HG03520 (cell line): ENCODE measurements at regions not wholly inside any gene's neighbourhood (a gene's known extent, or its start where the extent isn't known, plus 50 kb on each side); places are given as distances from the start of the nearest gene placed in this dataset.
"Not testable (repeated sequence)": the region's sequence is repeated elsewhere in the genome, so short reads cannot be mapped to it uniquely, and the experiment has no call there.

ENCODE experiments used
- ATAC-seq: cut with Tn5 transposase; IDR thresholded peaks from one replicate; pipeline ENCODE4 v1.9.1; 2021; ENCODE audit warnings: mild to moderate bottlenecking, moderate library complexity; ENCODE audit not compliant: unreplicated experiment

- ATAC-seq: not testable (repeated sequence)
These were observed 830.3 kb upstream of the ADGRB3 start for GRCh38 chr6:67804808-67805207.

DNA sequence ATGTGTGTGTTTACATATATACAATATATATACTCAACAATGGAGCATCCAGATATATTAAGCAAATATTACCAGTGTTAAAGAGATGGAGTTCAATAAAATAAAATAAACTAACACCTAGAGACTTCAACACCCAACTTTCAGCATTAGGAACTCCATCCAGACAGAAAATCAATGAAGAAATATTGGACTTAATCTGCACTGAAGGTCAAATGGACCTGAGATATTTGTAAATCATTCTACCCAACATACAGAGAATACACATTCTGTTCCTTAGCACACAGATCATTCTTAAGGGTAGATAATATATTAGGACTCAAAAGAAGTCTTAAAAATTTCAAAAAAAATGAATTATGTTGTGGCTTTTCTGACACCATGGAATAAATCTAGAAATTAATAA is 832.3 kb upstream of the ADGRB3 start:
- no peak for ATAC-seq

DNA sequence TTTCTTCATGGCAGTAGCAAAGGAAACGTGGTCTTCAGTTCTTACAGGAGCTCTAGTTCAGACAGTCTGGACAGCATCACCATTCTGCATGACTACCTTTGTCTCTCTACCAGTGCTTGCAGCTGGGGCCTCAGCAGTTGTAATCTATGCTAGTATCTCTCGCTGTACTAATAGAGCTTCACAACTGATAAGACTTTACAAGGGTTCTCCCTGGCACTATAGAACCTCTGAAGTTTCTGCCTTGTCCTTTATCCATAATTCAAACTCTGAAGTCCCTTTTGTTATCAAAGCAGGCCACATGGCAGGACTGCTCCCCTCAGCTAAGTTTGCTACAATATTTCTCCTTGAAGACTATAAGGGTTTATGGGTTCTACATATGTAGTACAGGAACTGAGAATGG is 842.1 kb upstream of the ADGRB3 start:
- ATAC-seq: no peak

GRCh38 chr6:67790569-67790968 is 844.5 kb upstream of the ADGRB3 start:
- ATAC-seq: no peak

- ATAC-seq: not testable (repeated sequence)
These were observed 848.0 kb upstream of the ADGRB3 start for GRCh38 chr6:67787119-67787518.

GRCh38 chr6:67779876-67780275 is 855.2 kb upstream of the ADGRB3 start:
- no peak for ATAC-seq

DNA sequence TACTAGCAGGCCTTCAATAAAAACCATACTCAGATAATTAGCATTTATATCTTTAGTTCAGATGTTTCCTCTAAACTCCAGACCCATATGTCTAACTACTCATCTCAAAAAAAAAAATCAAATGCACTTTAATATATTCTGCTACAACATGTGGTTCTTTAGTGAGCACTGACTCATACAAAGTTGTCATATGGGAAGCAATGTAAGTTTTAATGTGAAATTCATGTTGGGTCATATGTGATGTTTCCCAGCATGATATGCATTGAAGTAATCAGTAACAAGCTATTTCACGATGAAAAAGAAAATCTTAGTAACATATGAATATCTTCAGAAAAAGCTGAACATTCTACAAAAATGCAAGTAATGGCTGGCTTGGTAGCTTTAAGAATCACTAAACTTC is 859.7 kb upstream of the ADGRB3 start:
- no peak for ATAC-seq

- ATAC-seq: peak; percentile 64
These were observed 866.1 kb upstream of the ADGRB3 start for GRCh38 chr6:67768972-67769371.

DNA sequence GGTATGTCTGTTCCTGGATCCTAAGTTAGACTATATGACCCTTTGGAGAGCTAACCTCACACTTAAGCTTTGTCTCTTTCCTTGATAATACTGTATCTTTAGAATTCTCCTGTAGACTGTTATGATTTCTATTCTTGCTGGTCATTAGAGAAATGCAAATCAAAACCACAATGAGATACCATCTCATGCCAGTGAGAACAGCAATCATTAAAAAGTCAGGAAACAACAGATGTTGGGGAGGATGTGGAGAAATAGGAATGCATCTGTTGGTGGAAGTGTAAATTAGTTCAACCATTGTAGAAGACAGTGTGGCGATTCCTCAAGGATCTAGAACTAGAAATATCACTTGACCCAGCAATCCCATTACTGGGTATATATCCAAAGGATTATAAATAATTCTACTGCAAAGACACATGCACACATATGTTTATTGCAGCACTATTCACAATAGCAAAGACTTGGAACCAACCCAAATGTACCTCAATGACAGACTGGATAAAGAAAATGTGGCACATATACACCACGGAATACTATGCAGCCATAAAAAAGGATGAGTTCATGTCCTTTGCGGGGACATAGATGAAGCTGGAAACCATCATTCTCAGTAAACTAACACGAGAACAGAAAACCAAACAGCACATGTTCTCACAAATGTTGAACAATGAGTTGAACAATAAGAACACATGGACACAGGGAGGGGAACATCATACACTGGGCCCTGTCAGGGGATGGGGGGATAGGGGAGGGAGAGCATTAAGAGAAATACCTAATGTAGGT is 867.8 kb upstream of the ADGRB3 start:
- ATAC-seq: not testable (repeated sequence)

DNA sequence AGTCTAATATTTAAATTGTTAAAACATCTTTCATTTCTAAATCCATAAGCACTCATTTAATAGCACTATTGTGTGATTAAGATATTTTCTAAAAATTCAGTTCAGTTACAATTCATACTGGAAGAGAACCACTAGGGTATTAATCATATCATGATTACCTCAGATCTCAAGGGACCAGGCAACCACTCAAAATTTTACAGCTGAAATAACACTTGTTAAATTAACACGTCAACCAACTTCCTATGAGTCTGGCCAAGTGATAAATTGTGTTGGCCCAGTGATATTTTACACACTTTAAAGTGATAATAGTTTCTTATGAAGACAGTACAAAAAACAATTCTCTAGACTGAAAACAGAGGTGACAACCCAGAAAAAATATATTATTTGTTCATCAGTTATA is 869.0 kb upstream of the ADGRB3 start:
- ATAC-seq: no peak

- no peak for ATAC-seq
These were observed 876.1 kb upstream of the ADGRB3 start for GRCh38 chr6:67759001-67759400.

- no peak for ATAC-seq
These were observed 877.5 kb upstream of the ADGRB3 start for GRCh38 chr6:67757465-67758033.

GRCh38 chr6:67748521-67748920 is 886.6 kb upstream of the ADGRB3 start:
- ATAC-seq: no peak

GRCh38 chr6:67736816-67737215 is 898.3 kb upstream of the ADGRB3 start:
- no peak for ATAC-seq

DNA sequence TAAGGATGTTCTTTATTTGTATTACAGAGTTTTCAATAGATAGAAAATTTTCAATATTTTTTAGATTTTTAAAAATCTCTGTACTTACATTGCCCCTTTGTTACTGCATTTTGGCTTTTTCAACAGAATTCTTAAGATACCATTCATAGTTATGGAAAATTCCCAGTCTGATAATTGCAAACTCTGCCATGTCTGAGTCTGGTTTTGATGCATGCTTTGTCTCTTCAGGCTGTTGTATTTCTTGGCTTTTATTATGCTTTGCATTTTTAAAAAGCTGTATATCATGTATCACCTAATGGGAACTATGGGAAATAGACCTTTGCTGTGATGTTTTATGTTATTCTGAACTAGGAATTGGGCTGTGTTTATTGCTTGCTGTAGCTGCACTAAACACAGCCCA is 898.9 kb upstream of the ADGRB3 start:
- no peak for ATAC-seq

GRCh38 chr6:67735623-67736022 is 899.5 kb upstream of the ADGRB3 start:
- no peak for ATAC-seq

DNA sequence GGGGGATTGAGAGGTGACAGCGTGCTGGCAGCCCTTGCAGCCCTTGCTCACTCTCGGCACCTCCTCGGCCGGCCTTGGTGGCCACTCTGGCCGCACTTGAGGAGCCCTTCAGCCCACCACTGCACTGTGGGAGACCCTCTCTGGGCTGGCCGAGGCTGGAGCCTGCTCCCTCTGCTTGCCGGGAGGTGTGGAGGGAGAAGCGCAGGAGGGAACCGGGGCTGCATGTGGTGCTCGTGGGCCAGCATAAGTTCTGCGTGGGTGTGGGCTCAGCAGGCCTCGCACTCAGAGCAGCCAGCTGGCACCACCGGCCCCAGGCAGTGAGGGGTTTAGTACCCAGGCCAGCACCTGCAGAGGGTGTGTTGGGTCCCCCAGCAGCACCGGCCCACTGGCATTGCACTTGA is 912.2 kb upstream of the ADGRB3 start:
- no peak for ATAC-seq

DNA sequence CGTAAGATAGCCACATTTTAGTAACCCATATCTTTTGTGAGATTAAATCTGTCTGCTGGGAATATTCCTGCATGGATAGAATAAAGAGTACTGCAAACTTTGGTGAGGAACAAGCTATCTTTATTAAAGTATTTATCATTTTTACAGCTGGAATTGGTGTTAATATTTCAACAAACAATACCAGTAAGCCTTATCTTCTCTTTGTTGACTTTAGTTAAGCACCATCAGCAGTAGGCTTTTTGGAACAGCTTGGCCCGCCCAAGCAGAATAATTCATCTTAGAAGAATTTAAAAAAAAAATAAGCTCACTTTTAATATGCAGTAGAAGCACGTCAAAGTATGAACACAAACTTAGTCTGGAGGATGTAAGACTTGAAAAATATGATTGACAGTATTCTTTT is 917.8 kb upstream of the ADGRB3 start:
- ATAC-seq: no peak

DNA sequence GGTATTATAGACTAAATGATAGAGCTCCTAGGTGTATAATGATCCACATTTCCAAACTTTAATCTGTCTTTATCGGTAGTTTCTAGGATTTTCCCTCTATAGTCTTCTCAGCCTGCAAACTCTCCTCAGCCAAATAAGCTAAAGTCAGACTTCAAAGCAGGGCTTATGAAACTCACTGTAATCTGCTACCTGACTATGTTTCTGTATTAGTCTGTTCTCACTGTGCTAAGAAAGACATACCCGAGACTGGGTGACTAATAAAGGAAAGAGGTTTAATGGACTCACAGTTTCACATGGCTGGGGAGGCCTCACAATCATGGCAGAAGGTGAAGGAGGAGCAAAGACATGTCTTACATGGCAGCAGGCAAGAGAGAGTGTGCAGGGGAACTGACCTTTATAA is 928.7 kb upstream of the ADGRB3 start:
- no peak for ATAC-seq

DNA sequence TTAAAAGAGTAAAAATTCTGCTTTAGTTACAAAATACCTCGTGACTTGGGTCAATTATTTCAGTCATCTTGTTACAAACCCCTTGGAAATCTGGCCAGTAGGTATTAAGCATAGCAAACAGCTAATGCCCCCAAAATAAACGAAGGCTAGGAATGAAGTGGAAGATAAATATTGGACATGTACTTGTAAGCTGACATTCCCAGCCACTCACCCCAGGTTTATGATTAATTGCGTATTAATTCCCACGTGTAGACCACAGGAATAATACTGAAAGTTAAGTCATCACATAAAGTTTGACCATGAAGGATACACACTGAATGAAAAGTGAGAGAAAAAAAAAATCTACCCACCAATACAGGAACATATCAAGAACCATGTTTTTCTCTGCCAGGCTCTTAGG is 936.5 kb upstream of the ADGRB3 start:
- no peak for ATAC-seq

- ATAC-seq: no peak
These were observed 941.0 kb upstream of the ADGRB3 start for GRCh38 chr6:67694127-67694526.

GRCh38 chr6:67689329-67689728 is 945.8 kb upstream of the ADGRB3 start:
- no peak for ATAC-seq

GRCh38 chr6:67687396-67687795 is 947.7 kb upstream of the ADGRB3 start:
- ATAC-seq: no peak
